HG02884 (cell line): ENCODE measurements at regions not wholly inside any gene's neighbourhood (a gene's known extent, or its start where the extent isn't known, plus 50 kb on each side); places are given as distances from the start of the nearest gene placed in this dataset.
"Not testable (repeated sequence)": the region's sequence is repeated elsewhere in the genome, so short reads cannot be mapped to it uniquely, and the experiment has no call there.

ENCODE experiments used
- ATAC-seq: cut with Tn5 transposase; IDR thresholded peaks from one replicate; pipeline ENCODE4 v1.9.1; 2021; ENCODE audit warnings: mild to moderate bottlenecking, moderate library complexity; ENCODE audit not compliant: unreplicated experiment

DNA sequence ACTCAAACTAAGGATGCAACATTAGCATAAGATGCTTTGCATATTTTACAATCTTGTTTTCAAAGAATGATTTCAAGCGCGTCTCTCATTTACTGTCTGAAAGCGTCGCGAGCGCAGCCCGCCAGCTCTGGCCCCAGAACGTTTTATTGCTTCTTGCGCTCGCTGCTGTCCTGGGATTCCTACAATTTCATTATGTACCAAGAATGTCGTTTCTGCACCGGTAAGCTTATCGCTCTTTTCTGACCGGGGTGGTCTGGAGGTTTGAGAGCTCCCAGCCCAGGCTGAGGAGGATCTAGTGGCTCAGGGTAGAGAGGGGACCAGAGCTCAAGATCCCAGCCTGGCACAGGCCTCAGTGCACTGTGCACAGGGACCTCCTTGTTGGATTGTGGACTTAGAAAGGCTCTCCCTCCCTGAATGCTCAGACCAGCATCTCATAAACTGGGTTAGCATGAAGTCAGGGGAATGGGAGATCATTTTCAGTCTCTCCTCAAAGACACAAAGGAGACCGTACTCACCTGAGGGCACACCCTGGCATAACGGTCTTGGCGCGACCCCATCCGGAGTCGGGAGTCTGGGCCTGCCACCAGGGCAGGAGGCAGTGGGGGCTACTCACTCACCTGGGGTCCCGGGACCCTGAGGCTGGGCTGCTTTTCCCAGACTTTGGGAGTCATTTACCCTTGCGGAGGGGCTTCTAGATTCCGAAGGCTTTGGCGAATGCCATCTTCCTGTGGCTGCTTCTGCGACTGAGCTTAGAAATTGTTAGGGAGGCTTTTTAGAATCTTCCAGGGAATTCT lies 817.4 kb downstream of the BRD1 start:
- no peak for ATAC-seq

GRCh38 chr22:49009359-49010063 lies 818.2 kb downstream of the BRD1 start:
- ATAC-seq, result no peak

DNA sequence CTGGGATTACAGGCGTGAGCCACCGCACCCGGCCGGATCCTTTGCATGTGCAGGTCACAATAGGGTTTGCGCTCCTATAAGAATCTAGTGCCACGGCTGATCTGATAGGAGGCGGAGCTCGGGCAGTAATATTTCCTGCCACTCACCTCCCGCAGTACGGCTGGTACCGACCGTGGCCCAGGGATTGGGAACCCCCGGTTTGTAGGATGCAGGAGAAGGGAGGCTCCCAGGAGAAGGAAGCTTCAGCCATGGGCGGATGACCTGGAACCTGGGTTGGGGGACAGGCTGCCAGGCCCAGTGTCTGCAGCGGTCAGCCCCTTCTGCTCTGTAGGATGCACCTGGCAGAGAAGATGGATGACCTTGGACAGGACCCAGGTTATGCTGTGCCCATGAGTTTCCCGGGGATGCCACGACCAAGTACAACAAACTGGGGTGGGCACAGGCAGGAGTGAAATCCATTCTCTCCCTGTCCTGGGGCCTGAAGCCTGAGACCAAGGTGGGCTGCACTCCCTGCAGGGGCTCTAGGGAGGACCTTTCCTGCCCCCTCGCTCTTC lies 818.9 kb downstream of the BRD1 start:
- no peak for ATAC-seq

- no peak for ATAC-seq
Measured at GRCh38 chr22:49007013-49007653, 820.5 kb downstream of the BRD1 start.

DNA sequence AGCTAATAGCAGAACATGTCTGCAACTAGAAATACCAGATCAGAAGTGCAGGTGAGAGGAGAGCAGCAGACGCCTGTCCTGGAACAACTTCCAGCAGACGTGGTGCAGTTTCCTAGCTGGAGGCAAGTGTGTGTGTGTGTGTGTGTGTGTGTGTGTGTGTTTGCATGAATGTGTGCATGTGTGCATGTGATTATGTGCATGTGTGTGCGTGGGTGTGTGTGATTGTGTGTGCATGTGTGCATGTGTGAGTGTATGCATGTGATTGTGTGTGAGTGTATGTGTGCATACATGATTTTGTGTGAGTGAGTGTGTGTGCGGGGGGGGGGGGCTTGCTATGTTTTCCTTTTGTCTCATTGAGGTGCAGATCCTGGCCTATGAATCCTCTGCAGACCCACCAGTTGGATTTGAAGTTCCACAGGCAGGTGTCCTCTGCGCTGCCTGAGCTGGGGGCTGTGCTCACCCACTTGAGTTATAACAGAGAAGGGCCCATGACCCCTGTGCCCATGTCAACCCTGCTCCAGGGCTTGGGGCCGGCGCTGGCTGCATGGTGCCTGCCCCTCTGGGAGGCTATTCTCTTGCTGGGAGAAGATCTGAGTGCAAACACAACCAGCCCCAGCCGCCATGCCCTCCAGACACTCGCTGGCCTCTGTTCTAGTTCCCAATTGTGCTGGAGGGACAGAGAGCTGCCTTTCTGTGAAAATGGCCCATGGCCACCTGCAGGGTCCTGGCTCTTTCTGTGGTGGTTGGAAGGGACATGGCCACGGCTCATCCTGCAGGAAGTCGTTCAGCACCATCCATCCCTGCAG lies 821.3 kb downstream of the BRD1 start:
- ATAC-seq, result no peak

DNA sequence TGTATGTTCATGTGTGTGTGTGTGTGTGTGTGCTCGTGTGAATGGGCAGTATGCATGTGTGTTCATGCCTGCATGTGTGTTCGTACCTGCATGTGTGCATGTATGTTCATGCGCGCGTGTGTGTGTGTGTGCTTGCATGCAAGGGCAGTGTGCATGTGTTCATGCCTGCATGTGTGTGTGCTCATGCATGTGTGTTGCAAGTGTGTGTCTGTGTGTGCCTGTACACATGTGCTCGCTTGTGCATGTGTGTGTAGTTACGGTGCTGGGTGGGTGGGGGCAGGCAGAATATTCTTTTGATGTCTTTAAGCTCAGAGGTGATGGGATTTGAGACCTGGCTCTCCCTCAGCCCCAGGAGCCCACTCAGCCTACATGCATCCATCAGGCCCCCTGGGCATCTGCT lies 822.1 kb downstream of the BRD1 start:
- ATAC-seq, result no peak

- ATAC-seq, result no peak
Measured at GRCh38 chr22:49004484-49005399, 822.9 kb downstream of the BRD1 start.

GRCh38 chr22:48997605-48998004 lies 830.1 kb downstream of the BRD1 start:
- ATAC-seq, result not testable (repeated sequence)

- ATAC-seq, result no peak
Measured at GRCh38 chr22:48993655-48994054, 834.0 kb downstream of the BRD1 start.

- ATAC-seq, result no peak
Measured at GRCh38 chr22:48984639-48985038, 843.0 kb downstream of the BRD1 start.

DNA sequence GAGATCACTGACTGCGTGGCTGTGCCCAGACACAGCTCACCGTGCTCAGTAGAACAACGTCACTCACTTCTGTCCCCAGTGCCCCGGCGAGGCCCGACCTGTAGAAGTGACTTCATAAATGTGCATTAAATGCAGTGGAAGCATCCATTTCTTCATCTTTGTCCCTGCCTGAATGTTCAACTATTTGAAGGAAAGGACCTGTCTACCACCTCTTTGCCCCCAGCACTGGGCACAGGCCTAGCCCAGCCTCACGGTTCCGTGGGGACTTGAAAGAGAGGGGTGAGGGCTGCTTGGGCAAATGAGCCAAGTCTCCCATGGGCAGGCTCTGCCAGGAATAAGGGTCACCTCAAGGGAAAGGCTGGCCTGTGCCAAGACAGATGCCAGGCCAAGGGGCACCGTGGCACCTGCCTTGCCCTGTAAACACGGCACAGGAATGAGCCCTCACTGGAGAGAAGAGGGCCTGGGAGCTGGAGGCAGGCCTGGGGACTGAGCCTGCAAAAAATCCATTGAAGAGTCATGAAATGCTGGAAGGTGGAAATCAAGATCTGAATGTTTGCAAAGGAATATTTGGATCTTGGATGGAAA lies 845.3 kb downstream of the BRD1 start:
- no peak for ATAC-seq

- ATAC-seq, result no peak
Measured at GRCh38 chr22:48981371-48982061, 846.2 kb downstream of the BRD1 start.

DNA sequence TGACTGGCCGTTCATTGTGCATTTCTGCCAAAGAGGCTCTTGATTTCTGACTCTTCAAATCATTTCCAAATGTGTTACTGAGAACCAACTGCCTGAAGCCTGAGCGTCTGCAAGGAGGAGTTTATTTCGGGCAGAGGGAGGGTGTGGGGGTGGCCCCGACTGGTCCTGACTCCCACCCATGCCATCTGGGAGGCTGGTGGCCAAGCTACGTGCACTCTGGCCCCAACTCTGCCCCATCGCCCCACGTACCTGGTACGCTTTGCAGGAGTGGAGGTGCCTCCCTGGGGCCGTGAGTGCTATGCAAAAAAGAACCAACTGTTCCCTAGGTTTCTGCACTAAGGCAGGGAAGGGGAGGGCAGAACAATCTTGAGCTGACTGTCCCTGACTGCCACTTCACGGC lies 846.8 kb downstream of the BRD1 start:
- ATAC-seq, result no peak

- no peak for ATAC-seq
Measured at GRCh38 chr22:48980409-48980808, 847.3 kb downstream of the BRD1 start.

DNA sequence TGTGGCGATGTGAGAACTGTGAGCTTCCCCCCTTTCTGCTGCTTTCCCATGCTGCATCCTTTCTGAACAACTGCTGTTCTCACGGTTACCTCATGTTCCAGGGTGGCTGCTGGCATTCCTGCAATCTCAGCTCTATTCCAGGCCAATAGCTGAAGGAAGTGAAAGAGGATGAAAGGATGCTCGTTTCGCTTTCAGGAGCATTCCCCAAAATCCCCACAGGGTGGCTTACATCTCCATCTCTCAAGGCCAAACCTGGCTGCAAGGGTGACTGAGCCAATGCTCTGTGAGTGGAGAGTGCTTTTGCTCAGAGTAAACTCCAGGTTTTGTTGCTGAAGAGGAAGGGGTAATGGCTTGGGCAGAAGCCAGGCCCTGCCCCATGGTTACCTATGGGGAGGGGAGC lies 848.2 kb downstream of the BRD1 start:
- no peak for ATAC-seq

- no peak for ATAC-seq
Measured at GRCh38 chr22:48976556-48977535, 850.8 kb downstream of the BRD1 start.

- ATAC-seq, result no peak
Measured at GRCh38 chr22:48975886-48976285, 851.8 kb downstream of the BRD1 start.

DNA sequence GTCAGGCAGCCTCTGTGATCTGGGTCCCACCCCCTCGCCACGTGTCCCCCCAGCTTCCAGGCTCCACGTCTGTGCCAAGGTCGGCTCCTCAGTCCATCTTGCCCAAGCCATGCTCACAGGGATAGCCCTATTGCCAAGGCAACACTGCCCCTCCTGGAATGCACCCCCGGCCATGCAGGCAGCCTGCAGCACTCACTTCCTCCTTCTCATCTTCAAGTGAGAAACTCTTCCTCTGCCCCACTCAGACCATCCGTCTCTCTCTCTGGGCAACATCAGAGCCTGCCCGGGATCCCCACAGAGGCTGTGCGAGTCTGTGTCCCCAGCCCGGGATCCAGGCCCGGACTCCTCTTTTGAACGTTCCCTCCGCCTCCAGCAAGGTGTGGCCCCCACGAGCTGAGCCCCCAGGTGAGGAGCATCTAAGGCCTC lies 852.3 kb downstream of the BRD1 start:
- ATAC-seq, result no peak
